IMR-90 (cell line): ENCODE measurements at regions not wholly inside any gene's neighbourhood (a gene's known extent, or its start where the extent isn't known, plus 50 kb on each side); places are given as distances from the start of the nearest gene placed in this dataset.

Experiments used
- ATAC-seq: fragments of 200-7000 bp; cut with Tn5 transposase; 2 replicates; pipeline ENCODE4 v1.9.1; 2020; ENCODE audit warnings: low read depth, mild to moderate bottlenecking, moderate library complexity
- BruUV-seq: library from RNA; stranded (reverse); fragments of 400-500 nt; replicated peaks from 2 replicates; lab custom pipeline; 2021; lab: Mats Ljungman, UMichigan
- CTCF ChIA-PET: fragments of 300-600 bp; formaldehyde crosslinking; extraction: SDS; loops from one replicate; lab custom pipeline; 2021; ENCODE audit warnings: antibody characterized with exemption; lab: Yijun Ruan, JAX
- POLR2A ChIA-PET: fragments of 300-600 bp; sonication (Branson Sonifier 250); formaldehyde crosslinking; loops from one replicate; lab custom pipeline; 2022; ENCODE audit warnings: antibody characterized with exemption; ENCODE audit not compliant: unreplicated experiment; lab: Charles Lee
- DNase-seq: peaks from one replicate; pipeline ENCODE4 v3.0.0; 2013
- H2AFZ ChIP-seq: replicated peaks from 2 replicates; pipeline ENCODE3; 2013; ENCODE audit warnings: low read length, mild to moderate bottlenecking; ENCODE audit not compliant: poor library complexity
- H2AK5ac ChIP-seq: 2 replicates; pipeline ENCODE4 v1.6.1; 2013; ENCODE audit warnings: low read depth, low read length, inconsistent platforms
- H2AK9ac ChIP-seq: replicated peaks from 2 replicates; pipeline ENCODE3; 2013; ENCODE audit warnings: mild to moderate bottlenecking, low read depth, low read length, moderate library complexity; ENCODE audit not compliant: poor library complexity
- H2BK120ac ChIP-seq: 2 replicates; pipeline ENCODE4 v1.6.1; 2013; ENCODE audit warnings: low read depth, low read length, inconsistent platforms
- H2BK15ac ChIP-seq: 3 replicates; pipeline ENCODE4 v1.6.1; 2013; ENCODE audit warnings: low read depth, low read length, inconsistent platforms
- H2BK20ac ChIP-seq: 2 replicates; pipeline ENCODE4 v1.6.1; 2013; ENCODE audit warnings: low read depth, mild to moderate bottlenecking, inconsistent platforms, low read length, moderate library complexity
- H2BK5ac ChIP-seq: 2 replicates; pipeline ENCODE4 v1.6.1; 2013; ENCODE audit warnings: mild to moderate bottlenecking, low read depth, low read length, inconsistent platforms; ENCODE audit not compliant: poor library complexity, severe bottlenecking
- H3K14ac ChIP-seq: replicated peaks from 2 replicates; pipeline ENCODE4 v1.6.1; 2013; ENCODE audit warnings: low read depth, low read length, inconsistent platforms
- H3K18ac ChIP-seq: 2 replicates; pipeline ENCODE4 v1.6.1; 2013; ENCODE audit warnings: low read depth, low read length, control low read depth
- H3K23ac ChIP-seq: 2 replicates; pipeline ENCODE4 v1.6.1; 2013; ENCODE audit warnings: low read depth, low read length, inconsistent platforms
- H3K27ac ChIP-seq: 2 replicates; pipeline ENCODE4 v1.5.1; 2013; ENCODE audit warnings: mild to moderate bottlenecking, control low read depth, low read length; ENCODE audit not compliant: insufficient read depth
- H3K27me3 ChIP-seq: 2 replicates; pipeline ENCODE4 v1.6.1; 2013; ENCODE audit warnings: low read length; ENCODE audit not compliant: control insufficient read depth, insufficient read depth
- H3K36me3 ChIP-seq: 2 replicates; pipeline ENCODE4 v1.6.1; 2013; ENCODE audit warnings: low read length, mixed read lengths; ENCODE audit not compliant: control insufficient read depth, insufficient read depth
- H3K4ac ChIP-seq: 2 replicates; pipeline ENCODE4 v1.6.1; 2013; ENCODE audit warnings: low read depth, low read length, inconsistent platforms
- H3K4me1 ChIP-seq: 2 replicates; pipeline ENCODE4 v1.6.1; 2013; ENCODE audit warnings: low read length, mixed read lengths; ENCODE audit not compliant: control insufficient read depth, insufficient read depth
- H3K4me2 ChIP-seq: 2 replicates; pipeline ENCODE4 v1.6.1; 2013; ENCODE audit warnings: low read depth, mild to moderate bottlenecking, control low read depth, low read length, moderate library complexity
- H3K4me3 ChIP-seq: 2 replicates; pipeline ENCODE4 v1.5.1; 2013; ENCODE audit warnings: low read depth, mild to moderate bottlenecking, control low read depth, low read length, moderate library complexity; ENCODE audit not compliant: insufficient read depth
- H3K56ac ChIP-seq: 2 replicates; pipeline ENCODE4 v1.6.1; 2013; ENCODE audit warnings: low read length, inconsistent platforms; ENCODE audit not compliant: insufficient read depth; ENCODE audit errors: extremely low read depth
- H3K79me1 ChIP-seq, 2 experiments: 2 replicates each; pipeline ENCODE4 v1.6.1; 2013; ENCODE audit warnings: low read length in 2 of 2, inconsistent platforms in 1 of 2, low read depth in 1 of 2
- H3K9ac ChIP-seq: 2 replicates; pipeline ENCODE4 v1.6.1; 2013; ENCODE audit warnings: low read depth, low read length, control low read depth
- H3K9me1 ChIP-seq: 2 replicates; pipeline ENCODE4 v1.6.1; 2013; ENCODE audit warnings: low read length, inconsistent platforms; ENCODE audit not compliant: insufficient read depth
- H3K9me3 ChIP-seq: 2 replicates; pipeline ENCODE4 v1.6.1; 2013; ENCODE audit warnings: low read length; ENCODE audit not compliant: control insufficient read depth, insufficient read depth
- H4K20me1 ChIP-seq: 2 replicates; pipeline ENCODE4 v1.6.1; 2013; ENCODE audit warnings: low read length, inconsistent platforms; ENCODE audit not compliant: insufficient read depth
- H4K5ac ChIP-seq: 2 replicates; pipeline ENCODE4 v1.6.1; 2013; ENCODE audit warnings: mild to moderate bottlenecking, low read depth, low read length, control low read depth
- H4K8ac ChIP-seq, 2 experiments: 2 replicates each; pipeline ENCODE4 v1.6.1; 2013; ENCODE audit warnings: low read depth in 2 of 2, low read length in 2 of 2, control low read depth in 1 of 2, inconsistent platforms in 1 of 2
- H4K91ac ChIP-seq: 2 replicates; pipeline ENCODE4 v1.6.1; 2013; ENCODE audit warnings: low read depth, low read length, inconsistent platforms; ENCODE audit not compliant: insufficient read depth
- CTCF ChIP-seq: conservative IDR thresholded peaks from 2 replicates; pipeline ENCODE4 v1.5.1; 2012; ENCODE audit warnings: mild to moderate bottlenecking, low read depth, low read length, improper control_type of control experiment
- WGBS, 2 experiments: methylation state at CpG; one replicate each; pipeline versions ENCODE4 v1.1.5 to v1.1.7; 2013; ENCODE audit warnings: missing lambda C conversion rate in 2 of 2; ENCODE audit not compliant: insufficient read length in 1 of 2; ENCODE audit errors: extremely low coverage in 2 of 2; 5-methylcytosine and 5-hydroxymethylcytosine counted together
- dilution Hi-C: fragments of 300-500 bp; cut with HindIII; formaldehyde crosslinking; loops from one replicate; pipeline ENCODE4 v1.14.3; 2018; ENCODE audit warnings: low sequenced_read_pairs; ENCODE audit not compliant: unreplicated experiment
- in situ Hi-C: fragments of 300-500 bp; cut with MboI; formaldehyde crosslinking; loops from 3 replicates; pipeline ENCODE4 v1.14.3; 2019; ENCODE audit warnings: low sequenced_read_pairs, inconsistent platforms, mixed read lengths
- intact Hi-C: fragments of 100-400 bp; cut with micrococcal nuclease; formaldehyde crosslinking; loops from 2 replicates; pipeline ENCODE4 v1.10.0; 2022

GRCh38 chr10:128257428-128257827 is 131.2 kb upstream of the MKI67 start:
- no TSS peak for BruUV-seq
- no peak for TF ChIP-seq CTCF
- Histone ChIP-seq H3K56ac (no peak overlapping the region), H3K14ac (no peak overlapping the region), H4K20me1 (no peaks in the 10 kb centered on the region), H3K27me3 (no peaks in the 10 kb centered on the region), H3K18ac (no peak overlapping the region), H3K23ac (no peak overlapping the region), H4K5ac (no peak overlapping the region), H3K79me1 (no peaks in the 10 kb centered on the region), H2BK15ac (no peak overlapping the region), H3K4ac (no peak overlapping the region), H3K27ac (no peak overlapping the region), H2AK5ac (no peak overlapping the region), H3K4me2 (no peak overlapping the region), H4K91ac (no peak overlapping the region), H3K36me3 (no peaks in the 10 kb centered on the region), H3K9me1 (no peaks in the 10 kb centered on the region), H3K9ac (no peak overlapping the region), H3K4me3 (no peak overlapping the region), H2AK9ac (no peak overlapping the region), H2BK20ac (no peak overlapping the region), H2AFZ (no peak overlapping the region), H2BK120ac (no peak overlapping the region), H2BK5ac (no peak overlapping the region), H4K8ac (no peak overlapping the region), H3K9me3 (peaks cover 15% of the 10 kb centered on the region), H3K4me1 (no peaks in the 10 kb centered on the region)
- ATAC-seq, result no peak
- ChIA-PET POLR2A (no interaction called here), CTCF (no interaction called here)
- dilution Hi-C loops, result no loop called here
- in situ Hi-C loops, result no loop called here
- WGBS, 2 experiments, result no CpG with 5 or more reads among the region's 2 CpGs
- DNase-seq, result no peak
- intact Hi-C loops, result no loop called here
